Vagina (tissue), 2 donors: ENCODE measurements at regions not wholly inside any gene's neighbourhood (a gene's known extent, or its start where the extent isn't known, plus 50 kb on each side); places are given as distances from the start of the nearest gene placed in this dataset.

Experiments
- POLR2AphosphoS5 ChIP-seq, 2 donors: sonication (generic); formaldehyde crosslinking; IDR thresholded peaks; one replicate each; pipeline ENCODE4 v1.9.0; 2017; ENCODE audit warnings: antibody characterized with exemption in 2 of 2, mild to moderate bottlenecking in 2 of 2, low read depth in 1 of 2; ENCODE audit not compliant: insufficient read depth in 1 of 2
- TF ChIP-seq, protein P1 (sequence below), 3 experiments: fragments of 450-650 bp in 2 of 3; fragments of 200-600 bp in 1 of 3; sonication (generic) in 1 of 3; IDR thresholded peaks; one replicate each; pipeline ENCODE4 v1.5.1; 2017 to 2019; ENCODE audit warnings: antibody characterized with exemption in 3 of 3, mild to moderate bottlenecking in 2 of 3, moderate library complexity in 2 of 3

DNA sequence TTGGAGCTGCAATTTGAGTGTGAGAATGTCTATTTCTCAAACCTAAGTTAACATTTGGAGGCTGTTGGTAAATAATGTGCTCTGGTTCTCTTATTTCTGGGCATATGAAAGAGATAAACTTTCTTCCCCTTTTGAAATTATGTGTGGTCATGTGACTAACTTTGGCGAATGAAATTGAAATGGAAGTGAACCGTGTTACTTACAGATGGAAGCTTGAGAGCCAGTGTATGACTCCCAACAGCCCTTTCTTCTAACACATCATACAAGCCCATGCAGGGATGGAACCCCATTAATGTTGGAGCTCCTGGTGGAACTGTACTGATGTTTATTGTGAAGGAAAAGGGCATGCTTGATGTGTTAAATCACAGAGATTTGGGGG is 725.8 kb downstream of the TSN start:
- TF ChIP-seq, protein P1, sequence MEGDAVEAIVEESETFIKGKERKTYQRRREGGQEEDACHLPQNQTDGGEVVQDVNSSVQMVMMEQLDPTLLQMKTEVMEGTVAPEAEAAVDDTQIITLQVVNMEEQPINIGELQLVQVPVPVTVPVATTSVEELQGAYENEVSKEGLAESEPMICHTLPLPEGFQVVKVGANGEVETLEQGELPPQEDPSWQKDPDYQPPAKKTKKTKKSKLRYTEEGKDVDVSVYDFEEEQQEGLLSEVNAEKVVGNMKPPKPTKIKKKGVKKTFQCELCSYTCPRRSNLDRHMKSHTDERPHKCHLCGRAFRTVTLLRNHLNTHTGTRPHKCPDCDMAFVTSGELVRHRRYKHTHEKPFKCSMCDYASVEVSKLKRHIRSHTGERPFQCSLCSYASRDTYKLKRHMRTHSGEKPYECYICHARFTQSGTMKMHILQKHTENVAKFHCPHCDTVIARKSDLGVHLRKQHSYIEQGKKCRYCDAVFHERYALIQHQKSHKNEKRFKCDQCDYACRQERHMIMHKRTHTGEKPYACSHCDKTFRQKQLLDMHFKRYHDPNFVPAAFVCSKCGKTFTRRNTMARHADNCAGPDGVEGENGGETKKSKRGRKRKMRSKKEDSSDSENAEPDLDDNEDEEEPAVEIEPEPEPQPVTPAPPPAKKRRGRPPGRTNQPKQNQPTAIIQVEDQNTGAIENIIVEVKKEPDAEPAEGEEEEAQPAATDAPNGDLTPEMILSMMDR (IDR thresholded peaks at IDR 0.05): no peak
- TF ChIP-seq POLR2AphosphoS5 (IDR thresholded peaks at IDR 0.05; ENCODE audit: insufficient read depth in 1 of 2, low read depth in 1 of 2): no peak
